Ishikawa (cell line): ENCODE measurements at regions not wholly inside any gene's neighbourhood (a gene's known extent, or its start where the extent isn't known, plus 50 kb on each side); places are given as distances from the start of the nearest gene placed in this dataset.

Source experiments
- CEBPB ChIP-seq: IDR thresholded peaks from 2 replicates; pipeline ENCODE4 v1.6.1; 2012
- CREB1 ChIP-seq: IDR thresholded peaks from 2 replicates; pipeline ENCODE4 v1.6.1; 2012; ENCODE audit warnings: low read depth
- EGR1 ChIP-seq: IDR thresholded peaks from 2 replicates; pipeline ENCODE4 v1.6.1; 2012
- EP300 ChIP-seq: IDR thresholded peaks from 2 replicates; pipeline ENCODE4 v1.6.1; 2012; ENCODE audit warnings: borderline replicate concordance
- FOXM1 ChIP-seq: IDR thresholded peaks from 2 replicates; pipeline ENCODE4 v1.6.1; 2012; ENCODE audit warnings: low read depth, borderline replicate concordance
- NFIC ChIP-seq: IDR thresholded peaks from 2 replicates; pipeline ENCODE4 v1.6.1; 2012
- RAD21 ChIP-seq: IDR thresholded peaks from 2 replicates; pipeline ENCODE4 v1.6.1; 2012; ENCODE audit warnings: low read depth
- TAF1 ChIP-seq: IDR thresholded peaks from 2 replicates; pipeline ENCODE4 v1.6.1; 2012; ENCODE audit warnings: low read depth, mild to moderate bottlenecking
- TCF12 ChIP-seq: IDR thresholded peaks from 2 replicates; pipeline ENCODE4 v1.6.1; 2012; ENCODE audit warnings: low read depth
- YY1 ChIP-seq: IDR thresholded peaks from 2 replicates; pipeline ENCODE4 v1.6.1; 2012; ENCODE audit warnings: low read depth
- ZBTB7A ChIP-seq: IDR thresholded peaks from 2 replicates; pipeline ENCODE4 v1.6.1; 2012; ENCODE audit warnings: low read depth
- TF ChIP-seq, protein P1 (sequence below): IDR thresholded peaks from 2 replicates; pipeline ENCODE4 v1.6.1; 2012; ENCODE audit warnings: low read depth, mild to moderate bottlenecking
- TF ChIP-seq, protein P2 (sequence below): IDR thresholded peaks from 2 replicates; pipeline ENCODE4 v1.6.1; 2012
- TF ChIP-seq, protein P3 (sequence below): IDR thresholded peaks from 2 replicates; pipeline ENCODE4 v1.6.1; 2012

DNA sequence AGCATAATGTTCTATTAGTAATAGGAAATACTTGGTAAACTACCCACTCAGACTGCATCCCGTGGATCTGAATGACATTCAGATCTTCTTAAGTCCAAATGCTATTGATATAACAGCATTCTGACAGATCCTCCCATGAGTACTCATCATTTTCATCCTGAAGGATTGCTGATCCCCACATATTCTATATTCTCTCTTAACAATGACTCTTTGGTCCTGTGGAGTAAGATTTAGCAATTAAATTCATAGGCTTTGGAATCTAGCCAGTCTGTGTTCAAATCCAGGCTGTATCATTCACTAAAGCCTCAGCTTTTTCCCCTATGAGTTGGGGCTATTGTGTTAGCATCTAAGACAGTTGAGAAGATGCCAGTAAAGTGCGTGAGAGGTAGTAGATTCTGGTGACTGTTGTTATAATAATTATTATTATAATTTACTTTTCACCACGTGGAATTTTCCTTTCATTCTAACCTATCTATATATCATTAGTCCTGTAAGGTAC lies 591.3 kb upstream of the SYT4 start:
- TF ChIP-seq, protein P1, sequence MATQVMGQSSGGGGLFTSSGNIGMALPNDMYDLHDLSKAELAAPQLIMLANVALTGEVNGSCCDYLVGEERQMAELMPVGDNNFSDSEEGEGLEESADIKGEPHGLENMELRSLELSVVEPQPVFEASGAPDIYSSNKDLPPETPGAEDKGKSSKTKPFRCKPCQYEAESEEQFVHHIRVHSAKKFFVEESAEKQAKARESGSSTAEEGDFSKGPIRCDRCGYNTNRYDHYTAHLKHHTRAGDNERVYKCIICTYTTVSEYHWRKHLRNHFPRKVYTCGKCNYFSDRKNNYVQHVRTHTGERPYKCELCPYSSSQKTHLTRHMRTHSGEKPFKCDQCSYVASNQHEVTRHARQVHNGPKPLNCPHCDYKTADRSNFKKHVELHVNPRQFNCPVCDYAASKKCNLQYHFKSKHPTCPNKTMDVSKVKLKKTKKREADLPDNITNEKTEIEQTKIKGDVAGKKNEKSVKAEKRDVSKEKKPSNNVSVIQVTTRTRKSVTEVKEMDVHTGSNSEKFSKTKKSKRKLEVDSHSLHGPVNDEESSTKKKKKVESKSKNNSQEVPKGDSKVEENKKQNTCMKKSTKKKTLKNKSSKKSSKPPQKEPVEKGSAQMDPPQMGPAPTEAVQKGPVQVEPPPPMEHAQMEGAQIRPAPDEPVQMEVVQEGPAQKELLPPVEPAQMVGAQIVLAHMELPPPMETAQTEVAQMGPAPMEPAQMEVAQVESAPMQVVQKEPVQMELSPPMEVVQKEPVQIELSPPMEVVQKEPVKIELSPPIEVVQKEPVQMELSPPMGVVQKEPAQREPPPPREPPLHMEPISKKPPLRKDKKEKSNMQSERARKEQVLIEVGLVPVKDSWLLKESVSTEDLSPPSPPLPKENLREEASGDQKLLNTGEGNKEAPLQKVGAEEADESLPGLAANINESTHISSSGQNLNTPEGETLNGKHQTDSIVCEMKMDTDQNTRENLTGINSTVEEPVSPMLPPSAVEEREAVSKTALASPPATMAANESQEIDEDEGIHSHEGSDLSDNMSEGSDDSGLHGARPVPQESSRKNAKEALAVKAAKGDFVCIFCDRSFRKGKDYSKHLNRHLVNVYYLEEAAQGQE: no peak
- no peak for TF ChIP-seq EGR1
- no peak for TF ChIP-seq YY1
- TF ChIP-seq EP300: no peak
- TF ChIP-seq CEBPB: no peak
- no peak for TF ChIP-seq TAF1
- TF ChIP-seq RAD21: no peak
- no peak for TF ChIP-seq NFIC
- TF ChIP-seq, protein P2, sequence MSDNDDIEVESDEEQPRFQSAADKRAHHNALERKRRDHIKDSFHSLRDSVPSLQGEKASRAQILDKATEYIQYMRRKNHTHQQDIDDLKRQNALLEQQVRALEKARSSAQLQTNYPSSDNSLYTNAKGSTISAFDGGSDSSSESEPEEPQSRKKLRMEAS: no peak
- no peak for TF ChIP-seq FOXM1
- no peak for TF ChIP-seq CREB1
- no peak for TF ChIP-seq ZBTB7A
- TF ChIP-seq, protein P3, sequence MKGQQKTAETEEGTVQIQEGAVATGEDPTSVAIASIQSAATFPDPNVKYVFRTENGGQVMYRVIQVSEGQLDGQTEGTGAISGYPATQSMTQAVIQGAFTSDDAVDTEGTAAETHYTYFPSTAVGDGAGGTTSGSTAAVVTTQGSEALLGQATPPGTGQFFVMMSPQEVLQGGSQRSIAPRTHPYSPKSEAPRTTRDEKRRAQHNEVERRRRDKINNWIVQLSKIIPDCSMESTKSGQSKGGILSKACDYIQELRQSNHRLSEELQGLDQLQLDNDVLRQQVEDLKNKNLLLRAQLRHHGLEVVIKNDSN: no peak
- no peak for TF ChIP-seq TCF12
